IPS DF 6.9 (cell line): ENCODE measurements at regions not wholly inside any gene's neighbourhood (a gene's known extent, or its start where the extent isn't known, plus 50 kb on each side); places are given as distances from the start of the nearest gene placed in this dataset.

ENCODE experiments used
- DNase-seq: peaks from one replicate; pipeline ENCODE4 v3.0.0-alpha.2; 2013; ENCODE audit warnings: low read depth, low spot score
- H3K27ac ChIP-seq: one replicate; pipeline ENCODE4 v1.5.1; 2013; ENCODE audit warnings: low read length, control low read depth
- H3K27me3 ChIP-seq: 2 replicates; pipeline ENCODE4 v1.6.1; 2013; ENCODE audit warnings: mild to moderate bottlenecking, low read length; ENCODE audit not compliant: control insufficient read depth, insufficient read depth
- H3K36me3 ChIP-seq: 2 replicates; pipeline ENCODE4 v1.6.1; 2013; ENCODE audit warnings: low read length; ENCODE audit not compliant: control insufficient read depth, insufficient read depth
- H3K4me1 ChIP-seq: 2 replicates; pipeline ENCODE4 v1.6.1; 2013; ENCODE audit warnings: low read length; ENCODE audit not compliant: control insufficient read depth, insufficient read depth
- H3K4me3 ChIP-seq: 2 replicates; pipeline ENCODE4 v1.5.1; 2013; ENCODE audit warnings: mild to moderate bottlenecking, low read length
- H3K9me3 ChIP-seq: 2 replicates; pipeline ENCODE4 v1.6.1; 2013; ENCODE audit warnings: low read length, inconsistent platforms; ENCODE audit not compliant: control insufficient read depth, insufficient read depth
- WGBS: extraction: QIAGEN DNeasy Blood & Tissue Kit; methylation state at CpG from one replicate; pipeline ENCODE4 v1.1.7; 2013; ENCODE audit warnings: mixed read lengths, missing lambda C conversion rate; ENCODE audit not compliant: insufficient read length, insufficient coverage; 5-methylcytosine and 5-hydroxymethylcytosine counted together

- Histone ChIP-seq H3K9me3 (no peaks in the 10 kb centered on the region), H3K4me1 (no peaks in the 10 kb centered on the region), H3K27me3 (no peaks in the 10 kb centered on the region), H3K4me3 (no peak overlapping the region), H3K27ac (no peak overlapping the region), H3K36me3 (no peaks in the 10 kb centered on the region)
- no peak for DNase-seq
- WGBS = no CpG with 5 or more reads among the region's 3 CpGs
These were observed 273.2 kb downstream of the BCL11A start for GRCh38 chr2:60280238-60280637.

DNA sequence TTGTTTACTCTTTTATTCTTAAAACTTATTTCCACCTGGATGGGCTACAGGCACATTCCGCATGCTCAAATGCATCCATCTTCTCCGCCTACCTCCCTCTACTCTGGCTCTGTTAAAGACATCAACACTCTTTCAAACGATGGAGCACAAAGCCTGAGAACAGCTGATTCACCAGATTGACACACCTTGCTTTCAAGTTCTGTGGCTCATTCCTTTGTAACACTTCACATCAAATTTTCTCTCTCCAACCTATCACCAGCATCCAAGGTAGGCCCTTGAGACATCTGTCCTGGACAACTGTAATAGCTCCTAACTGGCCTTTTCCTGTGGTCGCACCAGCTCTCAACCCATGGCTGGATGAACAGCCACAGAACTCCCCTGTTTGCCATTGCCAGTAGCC lies 274.5 kb downstream of the BCL11A start:
- no peak for DNase-seq
- H3K4me3 ChIP-seq = no peak overlapping the region
- no peaks in the 10 kb centered on the region for H3K4me1 ChIP-seq
- no peaks in the 10 kb centered on the region for H3K9me3 ChIP-seq
- H3K36me3 ChIP-seq = no peaks in the 10 kb centered on the region
- no CpG with 5 or more reads among the region's 4 CpGs for WGBS
- H3K27ac ChIP-seq = no peak overlapping the region
- H3K27me3 ChIP-seq = no peaks in the 10 kb centered on the region

GRCh38 chr2:60275958-60276357 lies 277.5 kb downstream of the BCL11A start:
- no peaks in the 10 kb centered on the region for H3K36me3 ChIP-seq
- no peaks in the 10 kb centered on the region for H3K27me3 ChIP-seq
- DNase-seq = peak; percentile 13
- H3K4me1 ChIP-seq = no peaks in the 10 kb centered on the region
- H3K27ac ChIP-seq = no peak overlapping the region
- H3K4me3 ChIP-seq = no peak overlapping the region
- H3K9me3 ChIP-seq = no peaks in the 10 kb centered on the region
- no CpG with 5 or more reads among the region's 3 CpGs for WGBS

- Histone ChIP-seq H3K27ac (no peak overlapping the region), H3K4me3 (no peak overlapping the region), H3K36me3 (no peaks in the 10 kb centered on the region), H3K4me1 (no peaks in the 10 kb centered on the region), H3K9me3 (no peaks in the 10 kb centered on the region), H3K27me3 (no peaks in the 10 kb centered on the region)
- WGBS = 100% methylated on average over 2 of the region's 3 CpGs
- no peak for DNase-seq
These were observed 279.6 kb downstream of the BCL11A start for GRCh38 chr2:60273836-60274235.

DNA sequence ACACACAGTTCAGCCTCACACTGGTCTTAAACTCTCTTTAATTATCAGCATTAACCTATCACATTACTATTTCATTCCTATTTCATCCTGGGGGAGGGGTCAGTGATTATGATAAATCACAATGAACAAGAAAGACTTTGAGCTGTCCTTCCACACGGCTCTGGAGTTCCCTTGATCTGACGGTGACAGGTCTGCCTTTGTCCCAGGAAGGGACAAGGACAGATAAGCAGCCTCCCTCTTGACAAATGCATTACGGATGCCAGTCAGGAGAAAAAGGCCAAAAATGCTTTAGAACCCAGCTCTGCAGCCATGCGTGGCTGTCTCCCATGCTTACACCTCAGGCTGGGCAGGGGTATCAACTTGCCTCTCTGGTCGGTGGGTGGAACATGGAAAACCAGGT lies 281.7 kb downstream of the BCL11A start:
- H3K4me3 ChIP-seq = no peak overlapping the region
- DNase-seq = no peak
- no peaks in the 10 kb centered on the region for H3K27me3 ChIP-seq
- no CpG with 5 or more reads among the region's 5 CpGs for WGBS
- H3K27ac ChIP-seq = no peak overlapping the region
- H3K36me3 ChIP-seq = no peaks in the 10 kb centered on the region
- H3K4me1 ChIP-seq = no peaks in the 10 kb centered on the region
- no peaks in the 10 kb centered on the region for H3K9me3 ChIP-seq

DNA sequence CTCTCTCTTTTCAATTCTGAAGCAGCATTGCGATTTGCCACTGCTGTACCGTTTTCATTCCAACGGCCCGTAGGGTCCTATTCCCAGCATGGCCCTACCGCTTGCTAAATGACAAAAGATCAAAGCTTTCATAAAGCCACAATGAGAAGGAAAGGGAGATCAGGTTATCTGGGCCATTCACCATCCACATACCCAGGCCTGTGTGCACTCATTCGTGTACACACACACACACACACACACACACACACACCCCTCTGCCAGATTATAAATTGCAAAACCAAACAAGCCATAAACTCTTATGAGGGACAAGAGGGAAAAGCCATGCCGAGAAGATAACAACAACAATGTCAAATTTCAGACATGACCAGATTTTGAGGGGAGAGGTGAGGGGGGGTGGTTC lies 282.3 kb downstream of the BCL11A start:
- no CpG with 5 or more reads among the region's 7 CpGs for WGBS
- Histone ChIP-seq H3K36me3 (no peaks in the 10 kb centered on the region), H3K4me1 (no peaks in the 10 kb centered on the region), H3K4me3 (no peak overlapping the region), H3K9me3 (no peaks in the 10 kb centered on the region), H3K27me3 (no peaks in the 10 kb centered on the region), H3K27ac (no peak overlapping the region)
- no peak for DNase-seq

DNA sequence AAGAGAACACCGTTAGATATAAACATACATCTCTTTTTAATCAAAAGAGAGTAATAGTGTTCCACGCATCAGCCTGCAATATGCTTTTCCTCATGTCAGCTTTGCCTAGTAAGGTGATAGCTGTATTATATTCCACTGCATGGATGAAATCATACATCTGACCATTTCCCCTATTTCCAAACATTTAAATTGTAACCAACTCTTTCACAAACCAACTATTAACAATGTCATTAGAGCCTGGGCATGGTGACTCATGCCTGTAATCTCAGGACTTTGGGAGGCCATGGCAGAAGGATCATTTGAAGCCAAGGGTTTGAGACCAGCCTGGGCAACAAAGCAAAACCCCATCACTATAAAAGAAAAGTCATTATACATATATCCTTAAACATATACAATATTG lies 284.8 kb downstream of the BCL11A start:
- no CpG with 5 or more reads among the region's 2 CpGs for WGBS

GRCh38 chr2:60268032-60268431 lies 285.4 kb downstream of the BCL11A start:
- DNase-seq = no peak
- Histone ChIP-seq H3K4me3 (no peak overlapping the region), H3K27me3 (no peaks in the 10 kb centered on the region), H3K36me3 (no peaks in the 10 kb centered on the region), H3K27ac (no peak overlapping the region), H3K4me1 (no peaks in the 10 kb centered on the region; the same call in 1 of the 2 replicates), H3K9me3 (no peaks in the 10 kb centered on the region)
- whole genome bisulfite sequencing = no CpG with 5 or more reads among the region's 4 CpGs

More for the DNA sequence above, 284.8 kb downstream of the BCL11A start:
- Histone ChIP-seq H3K27me3 (no peaks in the 10 kb centered on the region), H3K4me1 (no peaks in the 10 kb centered on the region; the same call in 1 of the 2 replicates), H3K36me3 (no peaks in the 10 kb centered on the region), H3K9me3 (no peaks in the 10 kb centered on the region), H3K4me3 (no peak overlapping the region), H3K27ac (no peak overlapping the region)
- DNase-seq = no peak

GRCh38 chr2:60267122-60267521 lies 286.3 kb downstream of the BCL11A start:
- no peak overlapping the region for H3K4me3 ChIP-seq
- no peaks in the 10 kb centered on the region for H3K27me3 ChIP-seq
- H3K27ac ChIP-seq = no peak overlapping the region
- H3K9me3 ChIP-seq = no peaks in the 10 kb centered on the region
- WGBS = no CpG with 5 or more reads among the region's 5 CpGs
- H3K36me3 ChIP-seq = no peaks in the 10 kb centered on the region
- H3K4me1 ChIP-seq = no peaks in the 10 kb centered on the region; the same call in 1 of the 2 replicates
- DNase-seq = no peak

DNA sequence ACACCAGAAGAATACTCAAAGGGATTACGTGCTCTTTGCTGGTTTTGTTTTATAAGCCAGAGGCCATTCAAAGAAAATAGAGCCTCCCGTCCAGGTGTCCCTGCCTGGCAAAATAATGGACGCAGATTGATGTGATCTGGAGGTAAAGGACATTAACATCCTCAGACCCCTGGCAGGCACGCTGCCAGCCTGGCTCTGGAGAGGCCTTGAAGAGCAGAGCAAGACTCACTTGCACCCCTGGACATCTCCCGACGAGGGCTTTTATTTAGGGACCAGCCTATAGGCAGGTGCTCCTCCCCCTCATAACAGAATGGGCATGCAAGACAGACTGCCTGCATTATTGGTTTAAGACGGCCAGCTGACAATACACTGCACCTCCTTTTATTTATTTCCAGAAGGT lies 291.3 kb downstream of the BCL11A start:
- Histone ChIP-seq H3K27ac (no peak overlapping the region), H3K4me1 (peaks cover 1% of the 10 kb centered on the region; the same call in 1 of the 2 replicates), H3K9me3 (no peaks in the 10 kb centered on the region), H3K36me3 (no peaks in the 10 kb centered on the region), H3K4me3 (no peak overlapping the region), H3K27me3 (no peaks in the 10 kb centered on the region)
- no CpG with 5 or more reads among the region's 7 CpGs for WGBS
- no peak for DNase-seq

GRCh38 chr2:60260639-60261296 lies 292.7 kb downstream of the BCL11A start:
- H3K9me3 ChIP-seq = no peaks in the 10 kb centered on the region
- WGBS = no CpG with 5 or more reads among the region's 13 CpGs
- peaks cover 1% of the 10 kb centered on the region; the same call in 1 of the 2 replicates for H3K4me1 ChIP-seq
- no peaks in the 10 kb centered on the region for H3K36me3 ChIP-seq
- no peak for DNase-seq
- no peaks in the 10 kb centered on the region for H3K27me3 ChIP-seq
- no peak overlapping the region for H3K27ac ChIP-seq
- H3K4me3 ChIP-seq = no peak overlapping the region
